Type B pancreatic cell (in vitro differentiated cells): ENCODE measurements at regions not wholly inside any gene's neighbourhood (a gene's known extent, or its start where the extent isn't known, plus 50 kb on each side); places are given as distances from the start of the nearest gene placed in this dataset.
"Not testable (repeated sequence)": the region's sequence is repeated elsewhere in the genome, so short reads cannot be mapped to it uniquely, and the experiment has no call there.

ENCODE experiments used
- DNase-seq: peaks from one replicate; pipeline ENCODE4 v3.0.0; 2021; ENCODE audit warnings: mixed read lengths; ENCODE audit not compliant: unreplicated experiment; ENCODE audit errors: extremely low spot score
- H3K27ac Mint-ChIP-seq: 2 replicates; pipeline ENCODE4 v1.8.0; 2021; ENCODE audit warnings: mild to moderate bottlenecking, mixed read lengths
- H3K27me3 Mint-ChIP-seq: 2 replicates; pipeline ENCODE4 v1.8.0; 2021; ENCODE audit warnings: mixed read lengths
- H3K36me3 Mint-ChIP-seq: 2 replicates; pipeline ENCODE4 v1.8.0; 2021; ENCODE audit warnings: mixed read lengths
- H3K4me1 Mint-ChIP-seq: one replicate; pipeline ENCODE4 v1.8.0; 2021; ENCODE audit warnings: mixed read lengths; ENCODE audit not compliant: unreplicated experiment
- H3K4me3 Mint-ChIP-seq: 2 replicates; pipeline ENCODE4 v1.8.0; 2021; ENCODE audit warnings: mild to moderate bottlenecking, mixed read lengths
- H3K9me3 Mint-ChIP-seq: 2 replicates; pipeline ENCODE4 v1.8.0; 2021; ENCODE audit warnings: mixed read lengths
- TF ChIP-seq, protein P1 (sequence below): fragments of 200-600 bp; sonication (generic); conservative IDR thresholded peaks from 2 replicates; pipeline ENCODE4 v1.5.0; 2021; ENCODE audit warnings: antibody characterized with exemption, mild to moderate bottlenecking

DNA sequence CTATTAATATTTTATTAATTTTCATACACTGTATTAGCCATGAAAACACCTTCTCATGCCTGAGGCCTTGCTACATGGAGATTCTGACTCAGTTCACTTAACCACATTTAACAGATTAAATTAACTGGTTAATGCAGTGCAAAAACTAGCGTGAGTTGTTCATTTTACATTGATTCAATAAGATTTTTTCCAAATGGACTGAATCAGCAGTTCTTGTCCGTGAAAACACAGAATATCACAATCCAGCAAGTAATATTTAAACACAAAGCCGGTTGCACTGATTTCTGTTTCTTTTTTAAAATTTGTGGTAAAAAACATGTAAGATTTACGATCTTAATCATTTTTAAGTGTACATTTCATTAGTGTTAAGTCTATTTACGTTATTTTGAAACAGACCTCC, 118.2 kb upstream of the THUMPD2 start:
- H3K4me3 Mint-ChIP-seq: no peak overlapping the region
- H3K4me1 Mint-ChIP-seq: no peaks in the 10 kb centered on the region
- no peak overlapping the region for H3K27ac Mint-ChIP-seq

DNA sequence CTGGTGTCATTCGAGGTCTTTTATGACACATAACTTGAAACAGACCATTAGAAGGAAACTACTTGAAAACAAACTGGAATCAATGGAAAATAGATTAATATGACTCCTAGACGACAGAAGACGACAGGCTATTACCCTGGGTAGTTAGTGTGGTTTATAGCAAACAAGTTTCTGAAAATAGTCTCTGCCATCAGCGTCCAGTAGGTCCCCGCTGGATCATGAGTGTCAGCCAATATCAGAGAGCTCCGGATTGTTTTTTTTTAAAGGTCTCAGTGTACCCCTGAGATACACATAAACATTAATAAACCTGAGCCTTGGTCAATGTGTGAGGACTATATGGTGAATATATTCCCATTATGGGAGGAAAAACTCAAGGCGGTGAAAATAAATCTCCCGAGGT, 115.0 kb upstream of the THUMPD2 start:
- no peaks in the 10 kb centered on the region for H3K9me3 Mint-ChIP-seq
- H3K27ac Mint-ChIP-seq: no peak overlapping the region
- TF ChIP-seq, protein P1, sequence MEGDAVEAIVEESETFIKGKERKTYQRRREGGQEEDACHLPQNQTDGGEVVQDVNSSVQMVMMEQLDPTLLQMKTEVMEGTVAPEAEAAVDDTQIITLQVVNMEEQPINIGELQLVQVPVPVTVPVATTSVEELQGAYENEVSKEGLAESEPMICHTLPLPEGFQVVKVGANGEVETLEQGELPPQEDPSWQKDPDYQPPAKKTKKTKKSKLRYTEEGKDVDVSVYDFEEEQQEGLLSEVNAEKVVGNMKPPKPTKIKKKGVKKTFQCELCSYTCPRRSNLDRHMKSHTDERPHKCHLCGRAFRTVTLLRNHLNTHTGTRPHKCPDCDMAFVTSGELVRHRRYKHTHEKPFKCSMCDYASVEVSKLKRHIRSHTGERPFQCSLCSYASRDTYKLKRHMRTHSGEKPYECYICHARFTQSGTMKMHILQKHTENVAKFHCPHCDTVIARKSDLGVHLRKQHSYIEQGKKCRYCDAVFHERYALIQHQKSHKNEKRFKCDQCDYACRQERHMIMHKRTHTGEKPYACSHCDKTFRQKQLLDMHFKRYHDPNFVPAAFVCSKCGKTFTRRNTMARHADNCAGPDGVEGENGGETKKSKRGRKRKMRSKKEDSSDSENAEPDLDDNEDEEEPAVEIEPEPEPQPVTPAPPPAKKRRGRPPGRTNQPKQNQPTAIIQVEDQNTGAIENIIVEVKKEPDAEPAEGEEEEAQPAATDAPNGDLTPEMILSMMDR: no peak
- DNase-seq: no peak
- H3K4me1 Mint-ChIP-seq: no peaks in the 10 kb centered on the region
- H3K27me3 Mint-ChIP-seq: no peaks in the 10 kb centered on the region
- H3K4me3 Mint-ChIP-seq: no peak overlapping the region
- H3K36me3 Mint-ChIP-seq: no peaks in the 10 kb centered on the region

More for the DNA sequence above, 118.2 kb upstream of the THUMPD2 start:
- TF ChIP-seq, protein P1: no peak
- Mint-ChIP-seq H3K9me3 (no peaks in the 10 kb centered on the region), H3K27me3 (peaks cover 2% of the 10 kb centered on the region), H3K36me3 (no peaks in the 10 kb centered on the region)
- DNase-seq: no peak

DNA sequence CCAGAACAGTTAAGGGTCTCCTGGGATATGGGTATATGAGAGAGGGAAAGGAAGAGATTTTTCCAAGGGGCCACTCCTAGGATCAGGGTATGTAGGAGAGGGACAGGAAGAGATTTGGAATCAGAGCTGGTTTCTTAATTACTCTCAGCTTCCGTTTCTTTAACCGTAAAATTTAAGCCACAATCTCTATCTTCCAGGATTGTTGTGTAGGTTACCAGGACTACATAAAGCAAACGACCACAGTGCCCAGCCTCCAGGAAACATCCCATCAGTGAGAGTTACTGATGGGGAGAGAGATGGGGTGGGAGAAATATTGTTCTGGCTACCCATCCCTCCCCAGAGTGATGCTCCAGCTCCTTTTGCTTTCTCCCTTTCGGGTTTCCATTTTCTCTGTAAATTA, 114.6 kb upstream of the THUMPD2 start:
- Mint-ChIP-seq H3K27ac (no peak overlapping the region), H3K27me3 (no peaks in the 10 kb centered on the region), H3K36me3 (no peaks in the 10 kb centered on the region), H3K9me3 (no peaks in the 10 kb centered on the region), H3K4me3 (no peak overlapping the region), H3K4me1 (no peaks in the 10 kb centered on the region)
- DNase-seq: no peak
- TF ChIP-seq, protein P1: no peak

DNA sequence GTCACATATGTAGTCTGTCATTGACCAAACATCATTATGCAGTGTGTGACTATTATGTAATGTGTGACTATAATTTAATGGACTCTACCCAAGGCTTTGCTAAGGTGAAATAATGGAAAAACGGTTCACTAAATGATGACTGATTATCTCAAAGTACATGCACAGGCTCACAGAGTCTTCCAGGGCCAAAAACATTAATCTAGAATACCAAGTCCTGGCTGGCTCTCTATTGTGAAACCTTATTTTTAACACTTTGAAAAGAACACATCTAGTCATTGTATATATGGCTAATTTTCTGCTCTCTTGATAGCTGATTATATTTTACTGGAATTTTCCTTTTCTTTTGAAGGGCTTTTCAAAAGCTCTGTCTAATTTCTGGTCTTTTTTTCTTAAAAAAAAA, 102.9 kb upstream of the THUMPD2 start:
- no peak for DNase-seq
- TF ChIP-seq, protein P1: no peak
- Mint-ChIP-seq H3K27ac (no peak overlapping the region), H3K36me3 (no peaks in the 10 kb centered on the region), H3K4me1 (no peaks in the 10 kb centered on the region), H3K9me3 (peaks cover 5% of the 10 kb centered on the region), H3K27me3 (peaks cover 4% of the 10 kb centered on the region), H3K4me3 (no peak overlapping the region)

DNA sequence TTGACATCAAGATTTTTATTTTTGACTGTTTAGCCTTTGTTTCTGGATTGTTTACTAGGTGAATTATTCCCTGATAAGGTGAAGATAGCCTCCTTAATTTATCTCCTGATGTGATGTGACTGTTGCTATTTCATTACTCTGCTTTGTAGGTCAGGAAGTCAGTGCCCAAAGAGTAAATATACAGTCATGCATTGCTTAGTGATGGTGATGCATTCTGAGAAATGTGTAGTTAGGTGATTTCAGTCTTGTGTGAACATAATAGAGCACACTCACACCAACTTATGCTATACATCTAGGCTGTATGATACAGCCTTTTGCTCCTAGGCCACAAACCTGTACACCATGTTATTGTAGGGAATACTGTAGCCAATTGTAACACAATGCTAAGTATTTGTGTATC, 102.4 kb upstream of the THUMPD2 start:
- H3K4me1 Mint-ChIP-seq: no peaks in the 10 kb centered on the region
- H3K27ac Mint-ChIP-seq: no peak overlapping the region
- TF ChIP-seq, protein P1: no peak
- peaks cover 5% of the 10 kb centered on the region for H3K9me3 Mint-ChIP-seq
- no peak overlapping the region for H3K4me3 Mint-ChIP-seq
- DNase-seq: no peak
- H3K27me3 Mint-ChIP-seq: no peaks in the 10 kb centered on the region
- H3K36me3 Mint-ChIP-seq: no peaks in the 10 kb centered on the region

DNA sequence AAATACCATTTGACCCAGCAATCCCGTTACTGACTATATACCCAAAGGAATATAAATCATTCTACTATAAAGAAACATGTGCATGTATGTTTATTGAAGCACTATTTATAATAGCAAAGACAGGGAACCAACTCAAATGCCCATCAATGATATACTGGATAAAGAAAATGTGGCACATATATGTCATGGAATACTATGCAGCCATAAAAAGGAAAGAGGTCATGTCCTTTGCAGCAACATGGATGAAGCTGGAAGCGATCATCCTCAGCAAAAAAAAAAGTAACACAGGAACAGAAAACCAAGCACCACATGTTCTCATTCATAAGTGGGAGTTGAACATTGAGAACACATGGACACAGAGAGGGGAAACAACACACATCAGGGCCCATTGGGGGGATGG, 99.9 kb upstream of the THUMPD2 start:
- not testable (repeated sequence) for H3K4me1 Mint-ChIP-seq, H3K27me3 Mint-ChIP-seq, H3K27ac Mint-ChIP-seq, H3K36me3 Mint-ChIP-seq, H3K4me3 Mint-ChIP-seq, H3K9me3 Mint-ChIP-seq, DNase-seq
